Neutrophil (primary cell): ENCODE measurements at regions not wholly inside any gene's neighbourhood (a gene's known extent, or its start where the extent isn't known, plus 50 kb on each side); places are given as distances from the start of the nearest gene placed in this dataset.

Experiments
- H3K27ac ChIP-seq: fragments of 200-600 bp; sonication (generic); 2 replicates; pipeline ENCODE4 v1.5.1; 2016; ENCODE audit warnings: mild to moderate bottlenecking, moderate library complexity
- H3K27me3 ChIP-seq: fragments of 200-600 bp; sonication (generic); 2 replicates; pipeline ENCODE4 v1.6.0; 2016; ENCODE audit warnings: mild to moderate bottlenecking
- H3K36me3 ChIP-seq: fragments of 200-600 bp; sonication (generic); 2 replicates; pipeline ENCODE4 v1.5.1; 2017
- H3K4me1 ChIP-seq, 2 experiments: fragments of 200-600 bp in 1 of 2; sonication (generic) in 1 of 2; 1 replicate in 1 of 2; 2 replicates in 1 of 2; pipeline versions ENCODE4 v1.5.1 to v1.6.1; 2013 to 2016; ENCODE audit warnings: low read depth in 1 of 2, low read length in 1 of 2, mild to moderate bottlenecking in 1 of 2, moderate library complexity in 1 of 2; ENCODE audit not compliant: control insufficient read depth in 1 of 2, insufficient read depth in 1 of 2
- H3K4me3 ChIP-seq, 2 experiments: fragments of 200-600 bp in 1 of 2; sonication (generic) in 1 of 2; 1 replicate in 1 of 2; 2 replicates in 1 of 2; pipeline ENCODE4 v1.5.1; 2013 to 2016; ENCODE audit warnings: low read depth in 1 of 2, low read length in 1 of 2, mild to moderate bottlenecking in 1 of 2, moderate library complexity in 1 of 2
- H3K9me3 ChIP-seq: fragments of 200-600 bp; sonication (generic); 2 replicates; pipeline ENCODE4 v1.5.1; 2016
- TF ChIP-seq, protein P1 (sequence below): fragments of 200-600 bp; sonication (generic); IDR thresholded peaks from 2 replicates; pipeline ENCODE4 v1.5.1; 2016; ENCODE audit warnings: antibody characterized with exemption

DNA sequence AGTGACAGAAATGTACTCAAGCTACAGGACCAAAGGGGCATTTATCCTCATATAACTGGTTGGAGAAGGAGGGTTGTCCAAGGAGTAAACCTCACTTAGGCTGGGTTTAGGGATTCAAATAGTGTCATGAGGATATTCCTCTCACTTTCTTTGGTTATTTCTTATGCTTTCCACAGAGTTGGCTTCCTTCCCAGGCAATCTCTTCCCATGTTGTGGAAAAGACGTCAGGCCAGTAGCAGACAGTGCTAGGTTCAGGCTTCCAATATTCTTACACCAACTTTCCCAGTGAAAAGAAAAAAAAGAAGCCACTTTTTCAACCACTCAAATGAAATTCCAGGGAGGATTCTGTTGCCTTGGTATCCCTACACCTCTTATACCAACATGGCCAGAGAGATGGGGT lies 653.0 kb downstream of the C4orf33 start:
- H3K9me3 ChIP-seq = no peaks in the 10 kb centered on the region
- H3K4me1 ChIP-seq = no peaks in the 10 kb centered on the region
- TF ChIP-seq, protein P1, sequence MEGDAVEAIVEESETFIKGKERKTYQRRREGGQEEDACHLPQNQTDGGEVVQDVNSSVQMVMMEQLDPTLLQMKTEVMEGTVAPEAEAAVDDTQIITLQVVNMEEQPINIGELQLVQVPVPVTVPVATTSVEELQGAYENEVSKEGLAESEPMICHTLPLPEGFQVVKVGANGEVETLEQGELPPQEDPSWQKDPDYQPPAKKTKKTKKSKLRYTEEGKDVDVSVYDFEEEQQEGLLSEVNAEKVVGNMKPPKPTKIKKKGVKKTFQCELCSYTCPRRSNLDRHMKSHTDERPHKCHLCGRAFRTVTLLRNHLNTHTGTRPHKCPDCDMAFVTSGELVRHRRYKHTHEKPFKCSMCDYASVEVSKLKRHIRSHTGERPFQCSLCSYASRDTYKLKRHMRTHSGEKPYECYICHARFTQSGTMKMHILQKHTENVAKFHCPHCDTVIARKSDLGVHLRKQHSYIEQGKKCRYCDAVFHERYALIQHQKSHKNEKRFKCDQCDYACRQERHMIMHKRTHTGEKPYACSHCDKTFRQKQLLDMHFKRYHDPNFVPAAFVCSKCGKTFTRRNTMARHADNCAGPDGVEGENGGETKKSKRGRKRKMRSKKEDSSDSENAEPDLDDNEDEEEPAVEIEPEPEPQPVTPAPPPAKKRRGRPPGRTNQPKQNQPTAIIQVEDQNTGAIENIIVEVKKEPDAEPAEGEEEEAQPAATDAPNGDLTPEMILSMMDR = no peak
- no peaks in the 10 kb centered on the region for H3K36me3 ChIP-seq
- H3K27ac ChIP-seq = no peak overlapping the region
- no peaks in the 10 kb centered on the region for H3K27me3 ChIP-seq
- no peak overlapping the region for H3K4me3 ChIP-seq

DNA sequence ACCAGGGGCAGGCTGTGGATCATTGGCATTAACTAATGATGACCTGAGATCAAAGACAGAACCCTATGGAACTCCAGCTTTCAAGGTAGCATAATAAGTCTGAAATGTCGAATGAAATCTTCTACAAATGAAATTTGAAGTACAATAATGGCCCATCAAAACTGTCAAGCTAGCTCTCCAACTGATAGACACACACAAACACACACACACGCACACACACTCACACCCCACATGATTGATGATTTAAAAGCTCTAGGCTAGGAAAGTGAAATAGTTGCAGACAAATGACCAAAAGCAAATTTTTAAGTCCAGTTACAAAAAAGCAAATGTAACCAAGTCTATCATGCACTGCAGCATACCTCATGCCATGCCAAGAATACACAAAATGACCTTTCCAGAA lies 655.7 kb downstream of the C4orf33 start:
- Histone ChIP-seq H3K27me3 (no peaks in the 10 kb centered on the region), H3K4me1 (no peaks in the 10 kb centered on the region), H3K36me3 (no peaks in the 10 kb centered on the region), H3K9me3 (no peaks in the 10 kb centered on the region), H3K4me3 (no peak overlapping the region), H3K27ac (no peak overlapping the region)
- TF ChIP-seq, protein P1 = no peak

DNA sequence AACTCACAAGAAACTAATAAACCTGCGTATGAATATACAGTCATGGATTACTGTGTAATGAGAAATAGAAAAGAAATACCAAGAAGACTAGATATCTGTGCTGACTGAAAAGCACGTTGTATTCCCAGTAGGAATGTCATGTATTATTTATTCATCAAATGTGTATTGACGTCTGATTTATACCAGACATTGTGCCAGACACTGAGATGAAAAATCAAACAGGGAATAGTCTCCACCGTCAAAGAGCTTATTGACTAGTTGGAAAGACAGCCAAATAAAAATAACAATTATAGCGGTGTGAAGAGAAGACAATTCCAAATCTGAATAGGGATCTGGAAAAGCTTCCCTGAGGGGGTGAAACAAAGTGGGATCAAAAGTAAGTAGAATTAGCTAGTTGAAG lies 687.6 kb downstream of the C4orf33 start:
- Histone ChIP-seq H3K9me3 (no peaks in the 10 kb centered on the region), H3K4me3 (no peak overlapping the region), H3K4me1 (no peaks in the 10 kb centered on the region), H3K36me3 (no peaks in the 10 kb centered on the region), H3K27ac (no peak overlapping the region), H3K27me3 (no peaks in the 10 kb centered on the region)
- TF ChIP-seq, protein P1 = no peak

DNA sequence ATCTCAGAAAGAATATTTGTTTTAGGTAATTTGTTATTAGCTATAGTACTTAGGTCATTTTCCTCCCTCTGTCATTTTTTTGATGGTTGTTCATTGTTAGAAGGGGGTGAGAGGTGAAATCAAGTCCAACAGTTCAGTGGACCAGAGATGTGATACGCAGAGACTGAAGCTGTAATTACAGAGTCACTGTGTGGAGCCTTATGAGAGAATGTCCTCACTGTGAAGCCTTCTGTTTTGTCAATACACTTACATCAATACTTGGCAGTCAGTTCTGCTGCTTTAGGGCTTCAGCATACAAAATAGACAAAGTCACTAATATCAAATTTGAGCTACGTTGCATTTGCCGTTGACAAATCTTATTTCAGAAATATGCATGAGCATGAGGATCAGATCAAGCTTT lies 692.5 kb downstream of the C4orf33 start:
- H3K9me3 ChIP-seq = no peaks in the 10 kb centered on the region
- no peaks in the 10 kb centered on the region for H3K36me3 ChIP-seq
- no peaks in the 10 kb centered on the region for H3K27me3 ChIP-seq
- no peak overlapping the region for H3K27ac ChIP-seq
- H3K4me1 ChIP-seq = no peaks in the 10 kb centered on the region
- TF ChIP-seq, protein P1 = no peak
- no peak overlapping the region for H3K4me3 ChIP-seq

DNA sequence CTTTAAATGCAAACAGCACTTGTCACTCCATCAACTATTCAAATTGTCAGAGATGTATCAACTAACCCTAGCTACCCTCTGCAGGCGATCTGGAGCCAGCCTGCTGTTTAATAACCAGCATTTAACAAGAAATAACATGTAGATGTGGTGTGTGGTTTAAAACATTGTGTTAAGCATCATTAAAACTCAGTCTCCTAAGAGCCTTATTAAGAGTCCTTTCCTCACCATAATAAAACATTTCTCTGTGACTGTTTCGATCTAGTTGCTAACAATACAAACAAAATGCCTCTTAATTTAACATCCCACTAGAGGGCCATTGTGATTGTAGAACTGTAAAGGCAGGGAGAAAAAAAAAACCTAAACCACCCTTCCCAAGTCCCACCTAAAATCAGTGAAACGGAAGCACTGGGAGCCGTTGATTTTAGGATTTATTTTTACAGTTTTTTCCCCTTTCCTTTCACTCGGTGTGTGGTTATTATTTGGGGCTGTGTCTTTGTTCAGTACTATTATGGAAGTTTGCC lies 708.6 kb downstream of the C4orf33 start:
- TF ChIP-seq, protein P1 = no peak
- Histone ChIP-seq H3K36me3 (no peaks in the 10 kb centered on the region), H3K4me3 (no peak overlapping the region), H3K4me1 (no peaks in the 10 kb centered on the region), H3K27ac (no peak overlapping the region), H3K9me3 (no peaks in the 10 kb centered on the region), H3K27me3 (no peaks in the 10 kb centered on the region)

DNA sequence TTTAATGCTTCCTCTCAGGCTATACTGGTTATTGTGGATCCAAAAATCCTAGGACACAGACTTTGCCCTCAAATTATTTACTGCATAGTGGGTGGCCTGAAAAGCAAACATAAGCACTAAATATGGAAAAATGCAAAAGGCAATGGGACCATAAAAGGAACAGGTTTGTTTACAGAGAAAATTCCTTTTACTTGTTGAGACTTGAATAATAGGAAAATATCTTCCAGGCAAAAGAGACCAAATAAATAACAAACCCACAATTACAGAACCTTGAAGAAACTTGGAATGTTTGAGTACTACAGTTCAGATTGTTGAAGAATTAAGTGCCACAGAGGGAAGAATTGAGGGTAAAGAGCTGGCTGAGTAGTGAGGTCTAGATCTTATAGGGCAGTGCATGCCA lies 711.0 kb downstream of the C4orf33 start:
- no peaks in the 10 kb centered on the region for H3K9me3 ChIP-seq
- TF ChIP-seq, protein P1 = no peak
- no peaks in the 10 kb centered on the region for H3K4me1 ChIP-seq

More for the DNA sequence above, 711.0 kb downstream of the C4orf33 start:
- no peak overlapping the region for H3K27ac ChIP-seq
- no peak overlapping the region for H3K4me3 ChIP-seq
- H3K36me3 ChIP-seq = no peaks in the 10 kb centered on the region
- no peaks in the 10 kb centered on the region for H3K27me3 ChIP-seq
